COLO668 (cell line): ENCODE measurements at regions not wholly inside any gene's neighbourhood (a gene's known extent, or its start where the extent isn't known, plus 50 kb on each side); places are given as distances from the start of the nearest gene placed in this dataset.
"Not testable (repeated sequence)": the region's sequence is repeated elsewhere in the genome, so short reads cannot be mapped to it uniquely, and the experiment has no call there.

Experiments used
- DNase-seq: peaks from one replicate; lab custom pipeline; 2025; ENCODE audit not compliant: unreplicated experiment; lab: John Stamatoyannopoulos, UW

GRCh38 chr3:35042210-35042991 is 596.9 kb upstream of the ARPP21 start:
- DNase-seq = no peak

GRCh38 chr3:35043040-35043439 is 596.3 kb upstream of the ARPP21 start:
- DNase-seq = no peak

GRCh38 chr3:35044190-35044589 is 595.1 kb upstream of the ARPP21 start:
- no peak for DNase-seq

- no peak for DNase-seq
Measured at GRCh38 chr3:35045118-35045517, 594.2 kb upstream of the ARPP21 start.

- no peak for DNase-seq
Measured at GRCh38 chr3:35064761-35065160, 574.6 kb upstream of the ARPP21 start.

GRCh38 chr3:35065891-35066290 is 573.4 kb upstream of the ARPP21 start:
- no peak for DNase-seq

GRCh38 chr3:35067750-35068149 is 571.6 kb upstream of the ARPP21 start:
- no peak for DNase-seq

- DNase-seq = no peak
Measured at GRCh38 chr3:35070088-35070487, 569.2 kb upstream of the ARPP21 start.

GRCh38 chr3:35071772-35072171 is 567.6 kb upstream of the ARPP21 start:
- no peak for DNase-seq

- no peak for DNase-seq
Measured at GRCh38 chr3:35078780-35079179, 560.5 kb upstream of the ARPP21 start.

GRCh38 chr3:35079403-35079802 is 559.9 kb upstream of the ARPP21 start:
- DNase-seq = no peak

GRCh38 chr3:35081899-35082298 is 557.4 kb upstream of the ARPP21 start:
- no peak for DNase-seq

GRCh38 chr3:35088943-35089342 is 550.4 kb upstream of the ARPP21 start:
- DNase-seq = no peak

- no peak for DNase-seq
Measured at GRCh38 chr3:35114686-35115085, 524.6 kb upstream of the ARPP21 start.

GRCh38 chr3:35120026-35120425 is 519.3 kb upstream of the ARPP21 start:
- no peak for DNase-seq

GRCh38 chr3:35137612-35138011 is 501.7 kb upstream of the ARPP21 start:
- no peak for DNase-seq

GRCh38 chr3:35141406-35141805 is 497.9 kb upstream of the ARPP21 start:
- DNase-seq = no peak

- DNase-seq = no peak
Measured at GRCh38 chr3:35144011-35144410, 495.3 kb upstream of the ARPP21 start.

- not testable (repeated sequence) for DNase-seq
Measured at GRCh38 chr3:35146256-35147035, 492.9 kb upstream of the ARPP21 start.

GRCh38 chr3:35183927-35184675 is 455.2 kb upstream of the ARPP21 start:
- DNase-seq = no peak

- DNase-seq = no peak
Measured at GRCh38 chr3:35184775-35185174, 454.6 kb upstream of the ARPP21 start.

GRCh38 chr3:35187908-35188307 is 451.4 kb upstream of the ARPP21 start:
- no peak for DNase-seq
